HG02938 (cell line): ENCODE measurements at regions not wholly inside any gene's neighbourhood (a gene's known extent, or its start where the extent isn't known, plus 50 kb on each side); places are given as distances from the start of the nearest gene placed in this dataset.

ENCODE experiments used
- ATAC-seq: cut with Tn5 transposase; IDR thresholded peaks from one replicate; pipeline ENCODE4 v1.9.1; 2021; ENCODE audit warnings: mild to moderate bottlenecking, moderate library complexity; ENCODE audit not compliant: unreplicated experiment

- ATAC-seq: no peak
Observed at GRCh38 chr7:84631913-84632312, 437.3 kb upstream of the SEMA3A start.

- no peak for ATAC-seq
Observed at GRCh38 chr7:84629640-84630318, 435.2 kb upstream of the SEMA3A start.

GRCh38 chr7:84629216-84629615 is 434.6 kb upstream of the SEMA3A start:
- ATAC-seq: no peak

GRCh38 chr7:84627250-84627649 is 432.7 kb upstream of the SEMA3A start:
- no peak for ATAC-seq

- ATAC-seq: no peak
Observed at GRCh38 chr7:84624927-84625326, 430.3 kb upstream of the SEMA3A start.

- ATAC-seq: no peak
Observed at GRCh38 chr7:84624527-84624926, 429.9 kb upstream of the SEMA3A start.

- no peak for ATAC-seq
Observed at GRCh38 chr7:84617265-84618030, 422.9 kb upstream of the SEMA3A start.

GRCh38 chr7:84614821-84615501 is 420.4 kb upstream of the SEMA3A start:
- ATAC-seq: no peak

GRCh38 chr7:84612981-84613681 is 418.5 kb upstream of the SEMA3A start:
- ATAC-seq: no peak

GRCh38 chr7:84611391-84611790 is 416.8 kb upstream of the SEMA3A start:
- no peak for ATAC-seq

- ATAC-seq: no peak
Observed at GRCh38 chr7:84610390-84610789, 415.8 kb upstream of the SEMA3A start.

GRCh38 chr7:84605301-84605700 is 410.7 kb upstream of the SEMA3A start:
- no peak for ATAC-seq

GRCh38 chr7:84603545-84603944 is 409.0 kb upstream of the SEMA3A start:
- ATAC-seq: no peak

GRCh38 chr7:84595026-84595425 is 400.4 kb upstream of the SEMA3A start:
- no peak for ATAC-seq

GRCh38 chr7:84591897-84592296 is 397.3 kb upstream of the SEMA3A start:
- ATAC-seq: no peak

- no peak for ATAC-seq
Observed at GRCh38 chr7:84589012-84589411, 394.4 kb upstream of the SEMA3A start.

GRCh38 chr7:84583331-84583730 is 388.7 kb upstream of the SEMA3A start:
- ATAC-seq: no peak

GRCh38 chr7:84582747-84583146 is 388.2 kb upstream of the SEMA3A start:
- ATAC-seq: no peak

GRCh38 chr7:84578825-84579224 is 384.2 kb upstream of the SEMA3A start:
- no peak for ATAC-seq

GRCh38 chr7:84568781-84569180 is 374.2 kb upstream of the SEMA3A start:
- no peak for ATAC-seq

- no peak for ATAC-seq
Observed at GRCh38 chr7:84565345-84566074, 370.9 kb upstream of the SEMA3A start.
